GM12891 (cell line): ENCODE measurements at regions not wholly inside any gene's neighbourhood (a gene's known extent, or its start where the extent isn't known, plus 50 kb on each side); places are given as distances from the start of the nearest gene placed in this dataset.
"Not testable (repeated sequence)": the region's sequence is repeated elsewhere in the genome, so short reads cannot be mapped to it uniquely, and the experiment has no call there.

ENCODE experiments used
- POLR2A ChIP-seq: IDR thresholded peaks from 2 replicates; pipeline ENCODE4 v1.6.1; 2011; ENCODE audit warnings: low read depth, low read length, control low read depth
- POLR2AphosphoS5 ChIP-seq: IDR thresholded peaks from 2 replicates; pipeline ENCODE4 v1.6.1; 2011; ENCODE audit warnings: low read depth, low read length, control low read depth
- SPI1 ChIP-seq: IDR thresholded peaks from 2 replicates; pipeline ENCODE4 v1.6.1; 2011; ENCODE audit warnings: low read depth, low read length, control low read depth
- TAF1 ChIP-seq: IDR thresholded peaks from 2 replicates; pipeline ENCODE4 v1.6.1; 2011; ENCODE audit warnings: low read depth, low read length, control low read depth

- not testable (repeated sequence) for TF ChIP-seq TAF1, POLR2A, SPI1, POLR2AphosphoS5
Observed at GRCh38 chr6:85707515-85708145, 64.9 kb upstream of the SYNCRIP start.
